Upper lobe of left lung (tissue), 4 donors: ENCODE measurements at regions not wholly inside any gene's neighbourhood (a gene's known extent, or its start where the extent isn't known, plus 50 kb on each side); places are given as distances from the start of the nearest gene placed in this dataset.

Experiments
- POLR2AphosphoS5 ChIP-seq, 2 donors: sonication (generic); formaldehyde crosslinking; IDR thresholded peaks; one replicate each; pipeline ENCODE4 v1.5.1; 2017; ENCODE audit warnings: antibody characterized with exemption in 2 of 2
- TF ChIP-seq, protein P1 (sequence below), 6 experiments: fragments of 450-650 bp in 4 of 6; fragments of 200-600 bp in 2 of 6; sonication (generic) in 2 of 6; IDR thresholded peaks; one replicate each; pipeline ENCODE4 v1.5.1; 2016 to 2019; ENCODE audit warnings: antibody characterized with exemption in 6 of 6

DNA sequence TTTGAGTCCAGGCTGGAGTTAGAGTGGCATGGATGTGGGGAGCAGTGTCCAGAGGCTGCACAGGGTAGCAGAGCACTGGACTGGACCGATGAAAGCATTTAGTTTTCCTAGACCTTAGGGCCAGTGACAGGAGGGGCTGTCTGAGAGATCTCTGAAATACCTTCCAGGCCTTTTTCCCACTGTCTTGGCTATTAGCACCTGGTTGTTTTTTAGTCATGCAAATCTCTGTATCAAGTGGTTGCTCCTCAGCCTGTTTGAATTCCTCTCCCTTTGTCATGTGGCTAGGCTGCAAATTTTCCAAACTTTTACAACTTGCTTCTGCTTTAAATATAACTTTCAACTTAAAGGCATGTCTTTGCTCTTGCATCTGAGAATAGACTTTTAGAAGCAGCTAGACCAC, 504.3 kb upstream of the VSTM2A start:
- TF ChIP-seq, protein P1, sequence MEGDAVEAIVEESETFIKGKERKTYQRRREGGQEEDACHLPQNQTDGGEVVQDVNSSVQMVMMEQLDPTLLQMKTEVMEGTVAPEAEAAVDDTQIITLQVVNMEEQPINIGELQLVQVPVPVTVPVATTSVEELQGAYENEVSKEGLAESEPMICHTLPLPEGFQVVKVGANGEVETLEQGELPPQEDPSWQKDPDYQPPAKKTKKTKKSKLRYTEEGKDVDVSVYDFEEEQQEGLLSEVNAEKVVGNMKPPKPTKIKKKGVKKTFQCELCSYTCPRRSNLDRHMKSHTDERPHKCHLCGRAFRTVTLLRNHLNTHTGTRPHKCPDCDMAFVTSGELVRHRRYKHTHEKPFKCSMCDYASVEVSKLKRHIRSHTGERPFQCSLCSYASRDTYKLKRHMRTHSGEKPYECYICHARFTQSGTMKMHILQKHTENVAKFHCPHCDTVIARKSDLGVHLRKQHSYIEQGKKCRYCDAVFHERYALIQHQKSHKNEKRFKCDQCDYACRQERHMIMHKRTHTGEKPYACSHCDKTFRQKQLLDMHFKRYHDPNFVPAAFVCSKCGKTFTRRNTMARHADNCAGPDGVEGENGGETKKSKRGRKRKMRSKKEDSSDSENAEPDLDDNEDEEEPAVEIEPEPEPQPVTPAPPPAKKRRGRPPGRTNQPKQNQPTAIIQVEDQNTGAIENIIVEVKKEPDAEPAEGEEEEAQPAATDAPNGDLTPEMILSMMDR (IDR thresholded peaks at IDR 0.05), result no peak
- no peak for TF ChIP-seq POLR2AphosphoS5 (IDR thresholded peaks at IDR 0.05)
